A673 (cell line): ENCODE measurements at regions not wholly inside any gene's neighbourhood (a gene's known extent, or its start where the extent isn't known, plus 50 kb on each side); places are given as distances from the start of the nearest gene placed in this dataset.

ENCODE experiments used
- CTCF ChIP-seq: fragments of 300-800, 200-600 bp; sonication (generic); conservative IDR thresholded peaks from 2 replicates; pipeline ENCODE4 v1.5.1; 2017; ENCODE audit warnings: low read depth, mild to moderate bottlenecking, antibody characterized with exemption, low read length, moderate library complexity, mixed read lengths
- EZH2 ChIP-seq: fragments of 200-600 bp; sonication (generic); IDR thresholded peaks from 2 replicates; pipeline ENCODE4 v1.6.1; 2017; ENCODE audit warnings: borderline replicate concordance, low read depth, mild to moderate bottlenecking, mixed read lengths, antibody characterized with exemption, low read length; ENCODE audit not compliant: poor library complexity, severe bottlenecking

- TF ChIP-seq CTCF, result no peak
- no peak for TF ChIP-seq EZH2
Observed at GRCh38 chr11:135019899-135020298, 607.9 kb upstream of the B3GAT1 start.
